ENCODE measurements at regions not wholly inside any gene's neighbourhood (a gene's known extent, or its start where the extent isn't known, plus 50 kb on each side); places are given as distances from the start of the nearest gene placed in this dataset.

DNA sequence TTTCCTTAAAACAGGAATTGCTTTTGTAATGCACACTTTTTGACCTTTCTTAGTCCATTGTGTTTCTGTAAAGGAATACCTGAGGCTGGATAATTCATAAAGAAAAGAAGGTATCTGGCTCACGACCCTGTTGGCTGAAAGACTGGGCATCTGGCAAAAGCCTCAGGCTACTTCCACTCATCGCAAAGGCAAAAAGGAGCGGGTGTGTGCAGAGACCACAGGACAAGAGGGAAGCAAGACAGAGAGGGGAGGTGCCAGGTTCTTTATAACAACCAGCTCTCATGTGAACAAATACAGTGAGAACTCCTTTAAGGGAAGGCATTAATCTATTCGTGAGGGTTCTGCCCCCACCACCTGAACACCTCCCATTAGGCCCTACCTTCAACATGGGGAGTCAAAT is 182.1 kb downstream of the C12orf50 start:
- TF ChIP-seq, protein P1, sequence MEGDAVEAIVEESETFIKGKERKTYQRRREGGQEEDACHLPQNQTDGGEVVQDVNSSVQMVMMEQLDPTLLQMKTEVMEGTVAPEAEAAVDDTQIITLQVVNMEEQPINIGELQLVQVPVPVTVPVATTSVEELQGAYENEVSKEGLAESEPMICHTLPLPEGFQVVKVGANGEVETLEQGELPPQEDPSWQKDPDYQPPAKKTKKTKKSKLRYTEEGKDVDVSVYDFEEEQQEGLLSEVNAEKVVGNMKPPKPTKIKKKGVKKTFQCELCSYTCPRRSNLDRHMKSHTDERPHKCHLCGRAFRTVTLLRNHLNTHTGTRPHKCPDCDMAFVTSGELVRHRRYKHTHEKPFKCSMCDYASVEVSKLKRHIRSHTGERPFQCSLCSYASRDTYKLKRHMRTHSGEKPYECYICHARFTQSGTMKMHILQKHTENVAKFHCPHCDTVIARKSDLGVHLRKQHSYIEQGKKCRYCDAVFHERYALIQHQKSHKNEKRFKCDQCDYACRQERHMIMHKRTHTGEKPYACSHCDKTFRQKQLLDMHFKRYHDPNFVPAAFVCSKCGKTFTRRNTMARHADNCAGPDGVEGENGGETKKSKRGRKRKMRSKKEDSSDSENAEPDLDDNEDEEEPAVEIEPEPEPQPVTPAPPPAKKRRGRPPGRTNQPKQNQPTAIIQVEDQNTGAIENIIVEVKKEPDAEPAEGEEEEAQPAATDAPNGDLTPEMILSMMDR (conservative IDR thresholded peaks at IDR 0.05) = no peak
- Histone ChIP-seq H3K4me1 (ENCODE audit: insufficient read depth, low read length) (no peaks in the 10 kb centered on the region), H3K56ac (ENCODE audit: insufficient read length, low read depth, low read length) (no peak overlapping the region), H2AK5ac (ENCODE audit: insufficient read length, low read length) (no peak overlapping the region), H3K79me2 (ENCODE audit: insufficient read depth, low read length) (no peaks in the 10 kb centered on the region), H3K27ac (ENCODE audit: insufficient read length, low read depth, low read length) (no peak overlapping the region), H2BK120ac (ENCODE audit: low read depth, low read length, poor library complexity, severe bottlenecking) (no peak overlapping the region), H3K79me1 (ENCODE audit: insufficient read depth, low read depth, low read length, poor library complexity, severe bottlenecking) (no peaks in the 10 kb centered on the region), H2AFZ (ENCODE audit: low read length) (no peak overlapping the region), H3K23me2 (ENCODE audit: insufficient read length, low read depth, low read length, poor library complexity, severe bottlenecking) (no peaks in the 10 kb centered on the region), H4K91ac (ENCODE audit: insufficient read length, low read depth, low read length) (no peak overlapping the region), H2BK12ac (ENCODE audit: insufficient read length, low read depth, low read length) (no peak overlapping the region), H3K18ac (ENCODE audit: insufficient read length, low read depth, low read length) (no peak overlapping the region), H3K14ac (ENCODE audit: insufficient read depth, low read length) (no peak overlapping the region), H3K4me2 (ENCODE audit: insufficient read depth, insufficient read length, low read length) (no peak overlapping the region), H4K8ac (replicated peaks; ENCODE audit: insufficient read length, low read depth, low read length) (no peak overlapping the region), H3K23ac (ENCODE audit: insufficient read length, low read depth, low read length) (no peak overlapping the region), H2BK15ac (ENCODE audit: low read depth, low read length) (no peak overlapping the region), H4K20me1 (ENCODE audit: control insufficient read depth, insufficient read depth, insufficient read length) (no peaks in the 10 kb centered on the region), H3T11ph (ENCODE audit: low read length) (no peak overlapping the region), H2BK5ac (ENCODE audit: insufficient read length, low read length) (no peak overlapping the region), H3K9me3 (ENCODE audit: control insufficient read depth, low read depth, low read length) (no peaks in the 10 kb centered on the region), H3K27me3 (ENCODE audit: insufficient read depth, low read length) (no peaks in the 10 kb centered on the region), H3K9ac (ENCODE audit: extremely low read depth, insufficient read length, low read length) (no peak overlapping the region), H2BK20ac (ENCODE audit: low read depth, low read length, poor library complexity, severe bottlenecking) (no peak overlapping the region), H3K4ac (ENCODE audit: low read depth, low read length) (no peak overlapping the region), H4K5ac (ENCODE audit: insufficient read length, low read depth, low read length) (no peak overlapping the region)
- H3K9me3 Mint-ChIP-seq = no peaks in the 10 kb centered on the region
- H3K27ac Mint-ChIP-seq = peak overlapping the region; percentile 22 to 73 (median 73); a peak in 3 of 7 replicates
- no peaks in the 10 kb centered on the region for H3K27me3 Mint-ChIP-seq (ENCODE audit: low read depth)
- peak overlapping the region in 1 of 2 experiments; percentile 45; a peak in 1 of 5 replicates for H3K4me3 Mint-ChIP-seq
- WGBS (ENCODE audit: extremely low coverage, insufficient read length, low lambda C conversion rate) = no CpG with 5 or more reads among the region's 4 CpGs
- H3K36me3 Mint-ChIP-seq (ENCODE audit: insufficient read depth in 1 of 3, low read depth in 3 of 3) = no peaks in the 10 kb centered on the region
- H3K4me1 Mint-ChIP-seq = peaks cover 18 to 20% of the 10 kb centered on the region in 2 experiments
- DNase-seq = peak; percentile 46
